Nephron (organoid): ENCODE measurements at regions not wholly inside any gene's neighbourhood (a gene's known extent, or its start where the extent isn't known, plus 50 kb on each side); places are given as distances from the start of the nearest gene placed in this dataset.

ENCODE experiments used
- H3K27ac Mint-ChIP-seq, 3 experiments: 2 replicates each; pipeline ENCODE4 v1.8.0; 2020; ENCODE audit warnings: mixed read lengths in 3 of 3, mild to moderate bottlenecking in 2 of 3, moderate library complexity in 1 of 3
- H3K27me3 Mint-ChIP-seq: 2 replicates; pipeline ENCODE4 v1.8.0; 2021; ENCODE audit warnings: low read depth, mild to moderate bottlenecking, moderate library complexity, mixed read lengths
- H3K36me3 Mint-ChIP-seq: 2 replicates; pipeline ENCODE4 v1.8.0; 2020; ENCODE audit warnings: low read depth, mixed read lengths
- H3K4me1 Mint-ChIP-seq: 2 replicates; pipeline ENCODE4 v1.8.0; 2020; ENCODE audit warnings: mixed read lengths
- H3K4me3 Mint-ChIP-seq, 3 experiments: 2 replicates each; pipeline ENCODE4 v1.8.0; 2020; ENCODE audit warnings: mild to moderate bottlenecking in 3 of 3, mixed read lengths in 3 of 3, moderate library complexity in 2 of 3
- H3K9me3 Mint-ChIP-seq: 2 replicates; pipeline ENCODE4 v1.8.0; 2020; ENCODE audit warnings: mixed read lengths
- CTCF ChIP-seq, 3 experiments: fragments of 200-600 bp; sonication (generic); IDR thresholded peaks; one replicate each; pipeline ENCODE4 v1.5.0; 2021; ENCODE audit warnings: antibody characterized with exemption in 3 of 3; ENCODE audit not compliant: unreplicated experiment in 3 of 3

- no peak for TF ChIP-seq CTCF (IDR thresholded peaks at IDR 0.05; ENCODE audit: unreplicated experiment in 3 of 3)
- Mint-ChIP-seq H3K36me3 (no peaks in the 10 kb centered on the region), H3K9me3 (no peaks in the 10 kb centered on the region), H3K4me3 (no peak overlapping the region), H3K4me1 (peaks cover 28% of the 10 kb centered on the region), H3K27ac (peak overlapping the region in 2 of 3 experiments; percentile 8 to 10), H3K27me3 (peaks cover 10% of the 10 kb centered on the region)
Measured at GRCh38 chr5:168047669-168048111, 243.8 kb upstream of the WWC1 start.

DNA sequence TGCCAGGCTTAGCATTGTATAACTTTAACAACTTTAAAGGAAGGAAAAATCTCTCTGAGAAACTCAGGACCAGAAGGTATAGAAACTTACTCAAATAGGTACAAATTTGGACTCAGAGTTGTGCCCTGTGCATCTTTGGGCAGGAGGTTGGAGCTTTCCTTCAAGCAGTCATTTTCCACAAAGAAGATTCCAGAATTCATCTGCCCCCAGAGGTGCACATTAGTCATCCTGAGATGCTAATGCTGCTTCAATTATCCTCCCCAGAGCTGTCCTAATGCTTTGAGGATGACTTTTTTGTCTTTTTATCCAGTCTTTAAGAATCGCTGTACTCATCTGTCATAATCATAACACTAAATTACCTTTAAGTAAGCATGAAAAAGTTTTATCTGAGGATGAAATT lies 243.0 kb upstream of the WWC1 start:
- Mint-ChIP-seq H3K36me3 (no peaks in the 10 kb centered on the region), H3K4me1 (peaks cover 27% of the 10 kb centered on the region), H3K27me3 (peaks cover 8% of the 10 kb centered on the region), H3K4me3 (no peak overlapping the region), H3K9me3 (no peaks in the 10 kb centered on the region), H3K27ac (no peak overlapping the region)
- TF ChIP-seq CTCF (IDR thresholded peaks at IDR 0.05; ENCODE audit: unreplicated experiment in 3 of 3), result no peak

GRCh38 chr5:168052686-168053085 lies 238.8 kb upstream of the WWC1 start:
- Mint-ChIP-seq H3K4me3 (no peak overlapping the region), H3K27ac (peak overlapping the region in 1 of 3 experiments; percentile 84), H3K9me3 (peaks cover 4% of the 10 kb centered on the region), H3K27me3 (peaks cover 3% of the 10 kb centered on the region), H3K4me1 (peaks cover 20% of the 10 kb centered on the region), H3K36me3 (no peaks in the 10 kb centered on the region)
- TF ChIP-seq CTCF (IDR thresholded peaks at IDR 0.05; ENCODE audit: unreplicated experiment in 3 of 3), result no peak

DNA sequence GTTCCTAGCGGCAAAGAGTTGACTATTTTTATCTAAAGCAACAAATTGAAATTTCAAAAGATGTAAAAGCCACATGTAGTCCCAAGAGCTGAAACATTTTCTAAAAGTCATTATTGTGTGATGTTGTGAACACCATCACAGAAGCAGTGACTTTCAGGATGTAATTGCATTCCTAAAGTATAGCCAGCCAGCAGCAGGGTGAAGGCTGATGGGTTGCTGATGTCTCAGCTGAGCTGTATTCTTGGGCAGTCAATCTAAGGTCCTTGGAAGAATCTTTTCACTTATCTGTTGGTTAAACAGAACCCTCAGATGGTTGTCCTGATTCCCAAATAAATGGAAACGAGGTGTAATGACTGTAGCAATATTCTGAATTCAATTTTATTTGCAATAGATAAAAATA lies 237.4 kb upstream of the WWC1 start:
- H3K9me3 Mint-ChIP-seq, result peaks cover 6% of the 10 kb centered on the region
- no peak overlapping the region for H3K27ac Mint-ChIP-seq
- H3K36me3 Mint-ChIP-seq, result no peaks in the 10 kb centered on the region
- no peak overlapping the region for H3K4me3 Mint-ChIP-seq
- H3K27me3 Mint-ChIP-seq, result no peaks in the 10 kb centered on the region
- no peak for TF ChIP-seq CTCF (IDR thresholded peaks at IDR 0.05; ENCODE audit: unreplicated experiment in 3 of 3)
- H3K4me1 Mint-ChIP-seq, result peaks cover 15% of the 10 kb centered on the region

DNA sequence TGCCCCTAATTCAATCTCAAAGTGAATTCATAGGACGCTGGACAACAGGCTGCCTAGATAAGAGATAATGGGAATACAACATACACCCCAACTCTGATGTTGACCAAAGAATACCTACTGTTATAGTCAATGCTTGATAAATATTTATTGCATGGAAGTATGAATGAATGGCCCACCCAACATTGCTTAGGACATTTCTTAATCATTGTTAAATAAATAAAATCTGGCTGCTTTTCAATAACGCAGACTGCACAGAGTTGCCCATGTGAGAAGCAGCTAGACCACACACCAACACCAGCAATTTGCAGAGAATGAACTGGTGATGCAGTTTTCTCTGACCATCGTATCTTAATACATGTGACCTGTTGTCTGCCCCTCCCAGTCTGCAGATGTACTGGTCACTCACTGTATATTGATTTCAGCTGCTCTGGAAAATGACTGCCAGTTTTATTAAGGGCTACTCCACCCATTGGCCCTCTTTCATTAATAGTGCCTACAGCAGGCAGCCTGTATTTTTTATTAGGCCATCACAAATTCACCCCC lies 236.2 kb upstream of the WWC1 start:
- Mint-ChIP-seq H3K36me3 (no peaks in the 10 kb centered on the region), H3K4me3 (no peak overlapping the region), H3K27ac (peak overlapping the region; percentile 28 to 74 (median 57)), H3K4me1 (peaks cover 15% of the 10 kb centered on the region), H3K27me3 (no peaks in the 10 kb centered on the region), H3K9me3 (peaks cover 6% of the 10 kb centered on the region)
- TF ChIP-seq CTCF (IDR thresholded peaks at IDR 0.05; ENCODE audit: unreplicated experiment in 3 of 3), result no peak

DNA sequence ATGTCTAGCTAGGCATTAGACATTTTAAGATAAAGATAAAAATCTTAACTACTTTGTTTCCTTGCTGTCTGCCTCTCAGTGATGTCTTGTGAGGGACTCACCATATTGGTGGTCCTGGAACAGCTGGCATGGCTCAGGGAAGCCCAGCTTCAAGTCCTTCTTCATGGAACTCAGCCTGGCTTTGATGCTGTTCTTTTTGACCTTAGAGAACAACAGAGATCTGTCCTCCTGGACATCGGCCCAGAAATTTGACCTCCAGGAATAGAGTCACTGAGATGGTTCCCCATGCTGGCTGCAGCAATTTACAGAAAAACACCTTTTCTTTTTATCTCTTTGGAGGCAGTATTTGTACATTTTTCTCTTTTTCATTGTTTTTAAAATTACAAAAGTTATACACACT lies 235.5 kb upstream of the WWC1 start:
- Mint-ChIP-seq H3K4me1 (peaks cover 9% of the 10 kb centered on the region), H3K27ac (peak overlapping the region; percentile 28 to 74 (median 57)), H3K36me3 (no peaks in the 10 kb centered on the region)

More for the DNA sequence above, 235.5 kb upstream of the WWC1 start:
- H3K9me3 Mint-ChIP-seq, result peaks cover 6% of the 10 kb centered on the region
- no peak for TF ChIP-seq CTCF (IDR thresholded peaks at IDR 0.05; ENCODE audit: unreplicated experiment in 3 of 3)
- H3K4me3 Mint-ChIP-seq, result no peak overlapping the region
- no peaks in the 10 kb centered on the region for H3K27me3 Mint-ChIP-seq
